ENCODE measurements at regions not wholly inside any gene's neighbourhood (a gene's known extent, or its start where the extent isn't known, plus 50 kb on each side); places are given as distances from the start of the nearest gene placed in this dataset.

GRCh38 chr9:115877852-115878438 lies 275.6 kb upstream of the PAPPA start:
- TF ChIP-seq FOXM1 (IDR thresholded peaks at IDR 0.05; ENCODE audit: borderline replicate concordance, low read depth) (no peak), TEAD4 (IDR thresholded peaks at IDR 0.05) (no peak), EP300 (IDR thresholded peaks at IDR 0.05; ENCODE audit: borderline replicate concordance) (no peak), ZBTB7A (IDR thresholded peaks at IDR 0.05; ENCODE audit: low read depth) (no peak), RAD21 (IDR thresholded peaks at IDR 0.05; ENCODE audit: low read depth) (no peak), TAF1 (IDR thresholded peaks at IDR 0.05; ENCODE audit: low read depth) (no peak), CREB1 (IDR thresholded peaks at IDR 0.05; ENCODE audit: low read depth) (no peak), YY1 (IDR thresholded peaks at IDR 0.05; ENCODE audit: low read depth) (no peak), CEBPB (IDR thresholded peaks at IDR 0.05) (no peak), TCF12 (IDR thresholded peaks at IDR 0.05; ENCODE audit: low read depth) (no peak), NFIC (IDR thresholded peaks at IDR 0.05) (no peak), USF1 (IDR thresholded peaks at IDR 0.05) (no peak), EGR1 (IDR thresholded peaks at IDR 0.05) (no peak)
- TF ChIP-seq, protein P1, sequence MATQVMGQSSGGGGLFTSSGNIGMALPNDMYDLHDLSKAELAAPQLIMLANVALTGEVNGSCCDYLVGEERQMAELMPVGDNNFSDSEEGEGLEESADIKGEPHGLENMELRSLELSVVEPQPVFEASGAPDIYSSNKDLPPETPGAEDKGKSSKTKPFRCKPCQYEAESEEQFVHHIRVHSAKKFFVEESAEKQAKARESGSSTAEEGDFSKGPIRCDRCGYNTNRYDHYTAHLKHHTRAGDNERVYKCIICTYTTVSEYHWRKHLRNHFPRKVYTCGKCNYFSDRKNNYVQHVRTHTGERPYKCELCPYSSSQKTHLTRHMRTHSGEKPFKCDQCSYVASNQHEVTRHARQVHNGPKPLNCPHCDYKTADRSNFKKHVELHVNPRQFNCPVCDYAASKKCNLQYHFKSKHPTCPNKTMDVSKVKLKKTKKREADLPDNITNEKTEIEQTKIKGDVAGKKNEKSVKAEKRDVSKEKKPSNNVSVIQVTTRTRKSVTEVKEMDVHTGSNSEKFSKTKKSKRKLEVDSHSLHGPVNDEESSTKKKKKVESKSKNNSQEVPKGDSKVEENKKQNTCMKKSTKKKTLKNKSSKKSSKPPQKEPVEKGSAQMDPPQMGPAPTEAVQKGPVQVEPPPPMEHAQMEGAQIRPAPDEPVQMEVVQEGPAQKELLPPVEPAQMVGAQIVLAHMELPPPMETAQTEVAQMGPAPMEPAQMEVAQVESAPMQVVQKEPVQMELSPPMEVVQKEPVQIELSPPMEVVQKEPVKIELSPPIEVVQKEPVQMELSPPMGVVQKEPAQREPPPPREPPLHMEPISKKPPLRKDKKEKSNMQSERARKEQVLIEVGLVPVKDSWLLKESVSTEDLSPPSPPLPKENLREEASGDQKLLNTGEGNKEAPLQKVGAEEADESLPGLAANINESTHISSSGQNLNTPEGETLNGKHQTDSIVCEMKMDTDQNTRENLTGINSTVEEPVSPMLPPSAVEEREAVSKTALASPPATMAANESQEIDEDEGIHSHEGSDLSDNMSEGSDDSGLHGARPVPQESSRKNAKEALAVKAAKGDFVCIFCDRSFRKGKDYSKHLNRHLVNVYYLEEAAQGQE (IDR thresholded peaks at IDR 0.05; ENCODE audit: low read depth): no peak
- TF ChIP-seq, protein P2, sequence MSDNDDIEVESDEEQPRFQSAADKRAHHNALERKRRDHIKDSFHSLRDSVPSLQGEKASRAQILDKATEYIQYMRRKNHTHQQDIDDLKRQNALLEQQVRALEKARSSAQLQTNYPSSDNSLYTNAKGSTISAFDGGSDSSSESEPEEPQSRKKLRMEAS (IDR thresholded peaks at IDR 0.05): no peak

GRCh38 chr9:115879451-115879850 lies 274.1 kb upstream of the PAPPA start:
- TF ChIP-seq TCF12 (IDR thresholded peaks at IDR 0.05; ENCODE audit: low read depth) (no peak), FOXM1 (IDR thresholded peaks at IDR 0.05; ENCODE audit: borderline replicate concordance, low read depth) (no peak), TEAD4 (IDR thresholded peaks at IDR 0.05) (no peak), TAF1 (IDR thresholded peaks at IDR 0.05; ENCODE audit: low read depth) (no peak), CREB1 (IDR thresholded peaks at IDR 0.05; ENCODE audit: low read depth) (no peak), USF1 (IDR thresholded peaks at IDR 0.05) (no peak), EGR1 (IDR thresholded peaks at IDR 0.05) (no peak), YY1 (IDR thresholded peaks at IDR 0.05; ENCODE audit: low read depth) (no peak), CEBPB (IDR thresholded peaks at IDR 0.05) (no peak), RAD21 (IDR thresholded peaks at IDR 0.05; ENCODE audit: low read depth) (no peak), EP300 (IDR thresholded peaks at IDR 0.05; ENCODE audit: borderline replicate concordance) (no peak), ZBTB7A (IDR thresholded peaks at IDR 0.05; ENCODE audit: low read depth) (no peak), NFIC (IDR thresholded peaks at IDR 0.05) (no peak)
- TF ChIP-seq, protein P2 (IDR thresholded peaks at IDR 0.05): no peak
- TF ChIP-seq, protein P1 (IDR thresholded peaks at IDR 0.05; ENCODE audit: low read depth): no peak

DNA sequence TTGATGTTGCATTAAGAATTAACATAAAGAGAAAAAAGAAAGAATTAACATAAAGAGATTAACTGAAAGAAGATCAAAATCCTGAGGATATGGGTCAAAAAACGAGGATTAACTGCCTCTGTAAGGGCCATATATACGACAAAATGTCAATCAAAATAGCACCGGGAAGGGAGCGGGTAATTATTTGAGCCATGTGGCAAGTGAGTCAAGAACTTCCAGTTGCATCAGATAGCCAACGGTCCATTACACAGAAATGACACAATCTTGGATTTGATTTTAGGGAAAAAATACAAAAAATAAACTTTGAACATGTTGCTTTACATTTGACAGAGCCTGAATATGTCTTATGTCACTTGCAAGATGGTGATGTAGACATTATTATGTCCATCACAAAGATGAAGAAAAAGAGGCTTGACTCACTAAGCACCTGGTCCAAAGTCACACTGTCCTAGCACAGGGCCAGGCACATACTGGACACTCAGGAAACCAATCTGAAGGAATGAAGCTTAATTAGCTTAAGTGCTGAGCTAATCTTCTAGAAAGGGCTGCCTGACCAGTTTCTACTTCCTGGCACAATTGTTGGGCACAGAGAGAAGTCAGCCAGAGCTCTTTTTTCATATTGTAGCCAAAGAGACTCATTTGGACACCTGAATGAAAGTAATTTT lies 273.2 kb upstream of the PAPPA start:
- TF ChIP-seq FOXM1 (IDR thresholded peaks at IDR 0.05; ENCODE audit: borderline replicate concordance, low read depth) (no peak), TEAD4 (IDR thresholded peaks at IDR 0.05) (no peak), YY1 (IDR thresholded peaks at IDR 0.05; ENCODE audit: low read depth) (no peak), TCF12 (IDR thresholded peaks at IDR 0.05; ENCODE audit: low read depth) (no peak), USF1 (IDR thresholded peaks at IDR 0.05) (no peak), CEBPB (IDR thresholded peaks at IDR 0.05) (no peak), TAF1 (IDR thresholded peaks at IDR 0.05; ENCODE audit: low read depth) (no peak)
- TF ChIP-seq, protein P2 (IDR thresholded peaks at IDR 0.05): no peak

DNA sequence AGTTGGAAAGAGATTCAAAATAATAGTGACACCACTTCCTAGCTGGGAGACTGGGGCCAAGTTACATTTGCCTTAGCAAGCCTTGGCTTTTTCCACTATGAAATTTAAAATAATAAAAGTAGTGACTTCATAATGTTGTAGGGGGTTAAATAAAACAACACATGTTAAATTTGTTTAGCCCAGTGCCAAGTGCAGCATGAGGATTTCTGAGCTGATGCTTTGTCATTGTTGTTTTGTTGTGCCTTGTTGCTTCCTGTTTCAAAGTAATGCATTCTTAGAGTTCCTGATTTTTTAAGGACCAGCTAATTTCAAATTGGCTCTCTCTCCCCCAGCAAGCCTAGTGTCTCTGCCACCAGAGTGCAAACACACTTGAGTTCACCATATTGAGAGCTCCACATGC lies 270.7 kb upstream of the PAPPA start:
- TF ChIP-seq RAD21 (IDR thresholded peaks at IDR 0.05; ENCODE audit: low read depth) (no peak), FOXM1 (IDR thresholded peaks at IDR 0.05; ENCODE audit: borderline replicate concordance, low read depth) (no peak), TCF12 (IDR thresholded peaks at IDR 0.05; ENCODE audit: low read depth) (no peak), NFIC (IDR thresholded peaks at IDR 0.05) (no peak), CREB1 (IDR thresholded peaks at IDR 0.05; ENCODE audit: low read depth) (no peak), YY1 (IDR thresholded peaks at IDR 0.05; ENCODE audit: low read depth) (no peak), EP300 (IDR thresholded peaks at IDR 0.05; ENCODE audit: borderline replicate concordance) (no peak), CEBPB (IDR thresholded peaks at IDR 0.05) (no peak)
- TF ChIP-seq, protein P1 (IDR thresholded peaks at IDR 0.05; ENCODE audit: low read depth): no peak
